Peyer's patch (tissue), 4 donors: ENCODE measurements at regions not wholly inside any gene's neighbourhood (a gene's known extent, or its start where the extent isn't known, plus 50 kb on each side); places are given as distances from the start of the nearest gene placed in this dataset.
A peak's percentile ranks its signal among the peaks of the same experiment; 100 is the strongest.

Experiments
- DNase-seq, 3 donors: peaks; one replicate each; pipeline ENCODE4 v3.0.0-alpha.2; 2017 to 2019
- H3K27ac ChIP-seq, 4 donors: fragments of 200-600 bp; sonication (generic); one replicate each; pipeline ENCODE4 v1.5.1; 2016 to 2019
- H3K27me3 ChIP-seq, 2 donors: fragments of 200-600 bp; sonication (generic); one replicate each; pipeline ENCODE4 v1.5.1; 2019
- H3K36me3 ChIP-seq, 3 donors: fragments of 200-600 bp; sonication (generic); one replicate each; pipeline ENCODE4 v1.5.1; 2016 to 2019
- H3K4me1 ChIP-seq, 4 donors: fragments of 200-600 bp; sonication (generic); one replicate each; pipeline ENCODE4 v1.5.1; 2016 to 2019
- H3K4me3 ChIP-seq, 4 donors: fragments of 200-600 bp; sonication (generic); 1 replicate in 3 of 4; 2 replicates in 1 of 4; pipeline ENCODE4 v1.5.1; 2016 to 2019; ENCODE audit warnings: mild to moderate bottlenecking in 1 of 4
- H3K9me3 ChIP-seq, 4 donors: fragments of 200-600 bp; sonication (generic); one replicate each; pipeline ENCODE4 v1.5.1; 2016 to 2019; ENCODE audit warnings: mild to moderate bottlenecking in 1 of 4
- CTCF ChIP-seq, 6 experiments: fragments of 450-650 bp in 4 of 6; fragments of 200-600 bp in 2 of 6; sonication (generic) in 1 of 6; IDR thresholded peaks; one replicate each; pipeline ENCODE4 v1.5.1; 2017 to 2019; ENCODE audit warnings: antibody characterized with exemption in 6 of 6, mild to moderate bottlenecking in 3 of 6, moderate library complexity in 1 of 6
- POLR2A ChIP-seq, 2 donors: fragments of 450-650 bp; IDR thresholded peaks; one replicate each; pipeline ENCODE4 v1.5.1; 2017; ENCODE audit warnings: antibody characterized with exemption in 2 of 2, mild to moderate bottlenecking in 2 of 2, moderate library complexity in 2 of 2

GRCh38 chr3:159182961-159183360 is 381.1 kb downstream of the MFSD1 start:
- no peak overlapping the region for H3K27ac ChIP-seq
- no peak for DNase-seq
- H3K9me3 ChIP-seq = no peaks in the 10 kb centered on the region
- H3K4me1 ChIP-seq = no peaks in the 10 kb centered on the region
- no peak overlapping the region for H3K4me3 ChIP-seq
- H3K36me3 ChIP-seq = no peaks in the 10 kb centered on the region
- no peaks in the 10 kb centered on the region for H3K27me3 ChIP-seq
- TF ChIP-seq POLR2A (IDR thresholded peaks at IDR 0.05) (no peak), CTCF (IDR thresholded peaks at IDR 0.05) (no peak)

GRCh38 chr3:159185443-159186050 is 383.7 kb downstream of the MFSD1 start:
- no peaks in the 10 kb centered on the region for H3K4me1 ChIP-seq
- no peak overlapping the region for H3K4me3 ChIP-seq
- DNase-seq = no peak
- no peak overlapping the region for H3K27ac ChIP-seq
- TF ChIP-seq POLR2A (IDR thresholded peaks at IDR 0.05) = no peak
- TF ChIP-seq CTCF (IDR thresholded peaks at IDR 0.05) = no peak
- no peaks in the 10 kb centered on the region for H3K36me3 ChIP-seq
- H3K27me3 ChIP-seq = no peaks in the 10 kb centered on the region
- H3K9me3 ChIP-seq = no peaks in the 10 kb centered on the region

- peak overlapping the region in 1 of 4 donors; percentile 13 for H3K27ac ChIP-seq
- no peaks in the 10 kb centered on the region for H3K4me1 ChIP-seq
- H3K27me3 ChIP-seq = no peaks in the 10 kb centered on the region
- H3K4me3 ChIP-seq = no peak overlapping the region
- TF ChIP-seq POLR2A (IDR thresholded peaks at IDR 0.05) (no peak), CTCF (IDR thresholded peaks at IDR 0.05) (no peak)
- H3K9me3 ChIP-seq = no peaks in the 10 kb centered on the region
- H3K36me3 ChIP-seq = no peaks in the 10 kb centered on the region
- no peak for DNase-seq
Measured at GRCh38 chr3:159186581-159186980, 384.7 kb downstream of the MFSD1 start.

GRCh38 chr3:159187232-159187631 is 385.4 kb downstream of the MFSD1 start:
- Histone ChIP-seq H3K27ac (no peak overlapping the region), H3K36me3 (no peaks in the 10 kb centered on the region), H3K9me3 (no peaks in the 10 kb centered on the region), H3K27me3 (no peaks in the 10 kb centered on the region), H3K4me1 (no peaks in the 10 kb centered on the region), H3K4me3 (no peak overlapping the region)
- TF ChIP-seq CTCF (IDR thresholded peaks at IDR 0.05) (no peak), POLR2A (IDR thresholded peaks at IDR 0.05) (no peak)
- DNase-seq = no peak

GRCh38 chr3:159187706-159188105 is 385.9 kb downstream of the MFSD1 start:
- H3K36me3 ChIP-seq = no peaks in the 10 kb centered on the region
- H3K27me3 ChIP-seq = no peaks in the 10 kb centered on the region
- TF ChIP-seq CTCF (IDR thresholded peaks at IDR 0.05) (no peak), POLR2A (IDR thresholded peaks at IDR 0.05) (no peak)
- H3K4me3 ChIP-seq = no peak overlapping the region
- no peaks in the 10 kb centered on the region for H3K4me1 ChIP-seq
- DNase-seq = no peak
- H3K9me3 ChIP-seq = no peaks in the 10 kb centered on the region
- no peak overlapping the region for H3K27ac ChIP-seq
